SJCRH30 (cell line): ENCODE measurements at regions not wholly inside any gene's neighbourhood (a gene's known extent, or its start where the extent isn't known, plus 50 kb on each side); places are given as distances from the start of the nearest gene placed in this dataset.

Source experiments
- DNase-seq, 2 experiments: peaks; one replicate each; pipeline ENCODE4 v3.0.0-alpha.2; 2015 to 2020
- H3K27ac ChIP-seq: fragments of 250-450 bp; sonication (Bioruptor Pico); 2 replicates; pipeline ENCODE4 v1.5.1; 2020; ENCODE audit warnings: mild to moderate bottlenecking, moderate library complexity
- H3K27me3 ChIP-seq: fragments of 250-450 bp; sonication (Bioruptor Pico); 2 replicates; pipeline ENCODE4 v1.5.1; 2020; ENCODE audit warnings: mild to moderate bottlenecking, moderate library complexity
- H3K36me3 ChIP-seq: fragments of 250-450 bp; sonication (Bioruptor Pico); 2 replicates; pipeline ENCODE4 v1.5.1; 2020; ENCODE audit warnings: mild to moderate bottlenecking, moderate library complexity
- H3K4me1 ChIP-seq: fragments of 250-450 bp; sonication (Bioruptor Pico); 2 replicates; pipeline ENCODE4 v1.5.1; 2020; ENCODE audit warnings: mild to moderate bottlenecking, moderate library complexity
- H3K4me3 ChIP-seq: fragments of 250-450 bp; sonication (Bioruptor Pico); 2 replicates; pipeline ENCODE4 v1.5.1; 2020; ENCODE audit warnings: mild to moderate bottlenecking, moderate library complexity
- H3K9me3 ChIP-seq: fragments of 250-450 bp; sonication (Bioruptor Pico); replicated peaks from 2 replicates; pipeline ENCODE4 v1.5.1; 2020; ENCODE audit warnings: mild to moderate bottlenecking, moderate library complexity

GRCh38 chr17:70622368-70623260, 453.3 kb downstream of the KCNJ2 start:
- no peak overlapping the region for H3K27ac ChIP-seq
- no peak overlapping the region for H3K4me3 ChIP-seq
- peaks cover 12% of the 10 kb centered on the region for H3K4me1 ChIP-seq
- H3K9me3 ChIP-seq, result 0 out of 2 replicates have a peak, but pooled peaks cover 2% of the 10 kb centered on the region
- 0 out of 2 replicates have a peak, but pooled peaks cover 3% of the 10 kb centered on the region for H3K27me3 ChIP-seq
- H3K36me3 ChIP-seq, result no peaks in the 10 kb centered on the region
- peak; percentile 61 to 83 for DNase-seq

- Histone ChIP-seq H3K27me3 (0 out of 2 replicates have a peak, but pooled peaks cover 4% of the 10 kb centered on the region), H3K4me1 (peaks cover 12% of the 10 kb centered on the region), H3K4me3 (no peak overlapping the region)
Measured at GRCh38 chr17:70624211-70624610, 454.9 kb downstream of the KCNJ2 start.

GRCh38 chr17:70629902-70630301, 460.6 kb downstream of the KCNJ2 start:
- Histone ChIP-seq H3K4me3 (no peak overlapping the region), H3K27ac (no peak overlapping the region), H3K36me3 (no peaks in the 10 kb centered on the region), H3K4me1 (no peaks in the 10 kb centered on the region), H3K27me3 (0 out of 2 replicates have a peak, but pooled peaks cover 4% of the 10 kb centered on the region), H3K9me3 (no peaks in the 10 kb centered on the region)
- DNase-seq, result no peak

More at GRCh38 chr17:70624211-70624610, 454.9 kb downstream of the KCNJ2 start:
- no peak for DNase-seq
- 0 out of 2 replicates have a peak, but pooled peaks cover 2% of the 10 kb centered on the region for H3K9me3 ChIP-seq
- H3K36me3 ChIP-seq, result no peaks in the 10 kb centered on the region
- no peak overlapping the region for H3K27ac ChIP-seq

- Histone ChIP-seq H3K27me3 (no peaks in the 10 kb centered on the region), H3K27ac (no peak overlapping the region), H3K4me1 (no peaks in the 10 kb centered on the region), H3K4me3 (no peak overlapping the region), H3K9me3 (no peaks in the 10 kb centered on the region), H3K36me3 (no peaks in the 10 kb centered on the region)
- peak in 1 of 2 experiments; percentile 70 for DNase-seq
Measured at GRCh38 chr17:70636517-70637133, 467.3 kb downstream of the KCNJ2 start.

- Histone ChIP-seq H3K9me3 (no peaks in the 10 kb centered on the region), H3K27me3 (no peaks in the 10 kb centered on the region), H3K36me3 (no peaks in the 10 kb centered on the region), H3K27ac (no peak overlapping the region), H3K4me3 (no peak overlapping the region), H3K4me1 (no peaks in the 10 kb centered on the region)
- DNase-seq, result no peak
Measured at GRCh38 chr17:70642059-70642458, 472.7 kb downstream of the KCNJ2 start.

GRCh38 chr17:70644096-70644495, 474.8 kb downstream of the KCNJ2 start:
- H3K27me3 ChIP-seq, result no peaks in the 10 kb centered on the region
- H3K9me3 ChIP-seq, result no peaks in the 10 kb centered on the region
- no peaks in the 10 kb centered on the region for H3K4me1 ChIP-seq
- no peak for DNase-seq
- no peak overlapping the region for H3K4me3 ChIP-seq
- H3K36me3 ChIP-seq, result no peaks in the 10 kb centered on the region
- no peak overlapping the region for H3K27ac ChIP-seq

GRCh38 chr17:70646673-70647072, 477.3 kb downstream of the KCNJ2 start:
- H3K27ac ChIP-seq, result no peak overlapping the region
- H3K36me3 ChIP-seq, result no peaks in the 10 kb centered on the region
- H3K4me3 ChIP-seq, result no peak overlapping the region
- no peak for DNase-seq
- no peaks in the 10 kb centered on the region for H3K9me3 ChIP-seq
- H3K4me1 ChIP-seq, result no peaks in the 10 kb centered on the region
- H3K27me3 ChIP-seq, result no peaks in the 10 kb centered on the region

- no peaks in the 10 kb centered on the region for H3K36me3 ChIP-seq
- H3K4me1 ChIP-seq, result no peaks in the 10 kb centered on the region
- H3K9me3 ChIP-seq, result no peaks in the 10 kb centered on the region
- H3K4me3 ChIP-seq, result no peak overlapping the region
- H3K27ac ChIP-seq, result no peak overlapping the region
- no peak for DNase-seq
- H3K27me3 ChIP-seq, result no peaks in the 10 kb centered on the region
Measured at GRCh38 chr17:70648166-70648565, 478.8 kb downstream of the KCNJ2 start.

- H3K4me3 ChIP-seq, result no peak overlapping the region
- no peaks in the 10 kb centered on the region for H3K36me3 ChIP-seq
- H3K27ac ChIP-seq, result no peak overlapping the region
- H3K4me1 ChIP-seq, result no peaks in the 10 kb centered on the region
- no peaks in the 10 kb centered on the region for H3K9me3 ChIP-seq
- no peak for DNase-seq
- H3K27me3 ChIP-seq, result no peaks in the 10 kb centered on the region
Measured at GRCh38 chr17:70653850-70654249, 484.5 kb downstream of the KCNJ2 start.

- Histone ChIP-seq H3K4me1 (no peaks in the 10 kb centered on the region), H3K9me3 (no peaks in the 10 kb centered on the region), H3K36me3 (no peaks in the 10 kb centered on the region), H3K27me3 (no peaks in the 10 kb centered on the region), H3K27ac (no peak overlapping the region), H3K4me3 (no peak overlapping the region)
- no peak for DNase-seq
Measured at GRCh38 chr17:70654706-70655105, 485.4 kb downstream of the KCNJ2 start.

GRCh38 chr17:70655176-70655958, 486.0 kb downstream of the KCNJ2 start:
- DNase-seq, result peak in 1 of 2 experiments; percentile 28
- Histone ChIP-seq H3K4me3 (no peak overlapping the region), H3K9me3 (no peaks in the 10 kb centered on the region), H3K27me3 (no peaks in the 10 kb centered on the region; the same call in 1 of the 2 replicates), H3K4me1 (no peaks in the 10 kb centered on the region), H3K36me3 (no peaks in the 10 kb centered on the region), H3K27ac (no peak overlapping the region)

- no peaks in the 10 kb centered on the region for H3K9me3 ChIP-seq
- H3K27me3 ChIP-seq, result no peaks in the 10 kb centered on the region; the same call in 1 of the 2 replicates
- H3K4me1 ChIP-seq, result no peaks in the 10 kb centered on the region
- no peak overlapping the region for H3K27ac ChIP-seq
- no peak overlapping the region for H3K4me3 ChIP-seq
- no peaks in the 10 kb centered on the region for H3K36me3 ChIP-seq
- no peak for DNase-seq
Measured at GRCh38 chr17:70658317-70658716, 489.0 kb downstream of the KCNJ2 start.

GRCh38 chr17:70658840-70659239, 489.5 kb downstream of the KCNJ2 start:
- no peak overlapping the region for H3K4me3 ChIP-seq
- no peaks in the 10 kb centered on the region for H3K4me1 ChIP-seq
- no peak for DNase-seq
- no peaks in the 10 kb centered on the region for H3K9me3 ChIP-seq
- H3K27me3 ChIP-seq, result no peaks in the 10 kb centered on the region; the same call in 1 of the 2 replicates
- H3K27ac ChIP-seq, result no peak overlapping the region
- no peaks in the 10 kb centered on the region for H3K36me3 ChIP-seq

GRCh38 chr17:70661342-70662222, 492.2 kb downstream of the KCNJ2 start:
- no peaks in the 10 kb centered on the region for H3K4me1 ChIP-seq
- H3K36me3 ChIP-seq, result no peaks in the 10 kb centered on the region
- no peak for DNase-seq
- no peak overlapping the region for H3K4me3 ChIP-seq
- H3K9me3 ChIP-seq, result no peaks in the 10 kb centered on the region
- H3K27ac ChIP-seq, result no peak overlapping the region
- H3K27me3 ChIP-seq, result peaks cover 2% of the 10 kb centered on the region
